ENCODE measurements at regions not wholly inside any gene's neighbourhood (a gene's known extent, or its start where the extent isn't known, plus 50 kb on each side); places are given as distances from the start of the nearest gene placed in this dataset.
A peak's percentile ranks its signal among the peaks of the same experiment; 100 is the strongest.

- Histone ChIP-seq H3K79me2 (ENCODE audit: control insufficient read depth, insufficient read depth, low read length) (no peaks in the 10 kb centered on the region), H3K4me2 (ENCODE audit: control insufficient read depth, insufficient read depth) (no peak overlapping the region), H4K20me1 (ENCODE audit: control insufficient read depth, insufficient read depth) (no peaks in the 10 kb centered on the region), H3K9me3 (replicated peaks; ENCODE audit: control insufficient read depth, insufficient read depth, low read length) (no peaks in the 10 kb centered on the region), H3K9ac (ENCODE audit: control insufficient read depth, insufficient read depth, low read length) (no peak overlapping the region), H3K27me3 (replicated peaks in 1 of 2; ENCODE audit: control insufficient read depth in 2 of 2, insufficient read depth in 2 of 2, low read length in 1 of 2) (no peaks in the 10 kb centered on the region), H3K4me3 (no peak overlapping the region), H3K27ac (ENCODE audit: control insufficient read depth, insufficient read depth) (no peak overlapping the region), H3K36me3 (ENCODE audit: control insufficient read depth in 2 of 2, insufficient read depth in 2 of 2, low read length in 1 of 2) (no peaks in the 10 kb centered on the region), H2AFZ (ENCODE audit: control insufficient read depth, low read depth, low read length) (no peak overlapping the region), H3K4me1 (ENCODE audit: control insufficient read depth, insufficient read depth, low read length) (no peaks in the 10 kb centered on the region)
- intact Hi-C loops (cut with micrococcal nuclease; ENCODE audit: unreplicated experiment) (no loop called here), in situ Hi-C loops (cut with MboI) (no loop called here)
- ChIA-PET CTCF (no interaction called here), SMC1A (ENCODE audit: uncharacterized antibody, unreplicated experiment) (no interaction called here), POLR2A (no interaction called here), RAD21 (ENCODE audit: unreplicated experiment) (interaction anchor here (1.0 kb wide), 1 partner anchor 783 kb away, joined by 3 read pairs; no protein-coding TSS in a partner anchor)
- TF ChIP-seq HSF1 (IDR thresholded peaks at IDR 0.05; ENCODE audit: low read depth, low read length) (no peak), DPF2 (IDR thresholded peaks at IDR 0.05) (no peak), BHLHE40 (IDR thresholded peaks at IDR 0.05; ENCODE audit: borderline replicate concordance in 1 of 2, low read depth in 2 of 2, low read length in 1 of 2) (0 out of 4 replicates have a peak, but pooled peaks of 1 of the 2 experiments have one; percentile 17), NR2C1 (IDR thresholded peaks at IDR 0.05) (no peak), RB1 (IDR thresholded peaks at IDR 0.05; ENCODE audit: borderline replicate concordance) (no peak), E2F8 (IDR thresholded peaks at IDR 0.05; ENCODE audit: low read depth, partially characterized antibody) (no peak), PKNOX1 (IDR thresholded peaks at IDR 0.05) (no peak), RAD51 (IDR thresholded peaks at IDR 0.05) (peak; percentile 52; the same call in 1 of the 2 replicates)
- no TSS peak for BruUV-seq (replicated peaks)
- DNase-seq (ENCODE audit: low read depth, low spot score) = no peak
- no peak for ATAC-seq
- no peak for FAIRE-seq
- WGBS (ENCODE audit: insufficient coverage, insufficient replicate concordance, low lambda C conversion rate, missing lambda C conversion rate) = 38% methylated on average over 10 of the region's 11 CpGs
Measured at GRCh38 chr9:81823672-81824554, 104.3 kb upstream of the SPATA31D4 start.
